NCI-H146 (cell line): ENCODE measurements at regions not wholly inside any gene's neighbourhood (a gene's known extent, or its start where the extent isn't known, plus 50 kb on each side); places are given as distances from the start of the nearest gene placed in this dataset.
"Not testable (repeated sequence)": the region's sequence is repeated elsewhere in the genome, so short reads cannot be mapped to it uniquely, and the experiment has no call there.

Source experiments
- DNase-seq: peaks from one replicate; lab custom pipeline; 2025; lab: John Stamatoyannopoulos, UW

- DNase-seq, result no peak
Observed at GRCh38 chr2:183807870-183808269, 683.6 kb downstream of the NUP35 start.

GRCh38 chr2:183809404-183809803 lies 685.2 kb downstream of the NUP35 start:
- DNase-seq, result no peak

- DNase-seq, result no peak
Observed at GRCh38 chr2:183811281-183811680, 687.0 kb downstream of the NUP35 start.

GRCh38 chr2:183812091-183812490 lies 687.8 kb downstream of the NUP35 start:
- no peak for DNase-seq

GRCh38 chr2:183825710-183826109 lies 701.5 kb downstream of the NUP35 start:
- DNase-seq, result no peak

- no peak for DNase-seq
Observed at GRCh38 chr2:183829931-183830330, 705.7 kb downstream of the NUP35 start.

- no peak for DNase-seq
Observed at GRCh38 chr2:183837157-183837556, 712.9 kb downstream of the NUP35 start.

- DNase-seq, result no peak
Observed at GRCh38 chr2:183838295-183838694, 714.1 kb downstream of the NUP35 start.

- no peak for DNase-seq
Observed at GRCh38 chr2:183840061-183840584, 715.9 kb downstream of the NUP35 start.

- DNase-seq, result not testable (repeated sequence)
Observed at GRCh38 chr2:183849826-183850225, 725.6 kb downstream of the NUP35 start.

GRCh38 chr2:183859129-183859528 lies 734.9 kb downstream of the NUP35 start:
- DNase-seq, result no peak

GRCh38 chr2:183866666-183867065 lies 731.7 kb upstream of the ZNF804A start:
- DNase-seq, result no peak

GRCh38 chr2:183867206-183867605 lies 731.1 kb upstream of the ZNF804A start:
- DNase-seq, result no peak

- DNase-seq, result no peak
Observed at GRCh38 chr2:183868153-183868552, 730.2 kb upstream of the ZNF804A start.

GRCh38 chr2:183868707-183869106 lies 729.6 kb upstream of the ZNF804A start:
- DNase-seq, result no peak

- DNase-seq, result no peak
Observed at GRCh38 chr2:183872131-183872530, 726.2 kb upstream of the ZNF804A start.

- no peak for DNase-seq
Observed at GRCh38 chr2:183881978-183882377, 716.4 kb upstream of the ZNF804A start.

- no peak for DNase-seq
Observed at GRCh38 chr2:183892315-183892941, 705.9 kb upstream of the ZNF804A start.

GRCh38 chr2:183898641-183899040 lies 699.7 kb upstream of the ZNF804A start:
- no peak for DNase-seq

GRCh38 chr2:183901931-183902330 lies 696.4 kb upstream of the ZNF804A start:
- no peak for DNase-seq

GRCh38 chr2:183903026-183903425 lies 695.3 kb upstream of the ZNF804A start:
- DNase-seq, result no peak

GRCh38 chr2:183916041-183916440 lies 682.3 kb upstream of the ZNF804A start:
- DNase-seq, result not testable (repeated sequence)

GRCh38 chr2:183919167-183919566 lies 679.2 kb upstream of the ZNF804A start:
- no peak for DNase-seq

- no peak for DNase-seq
Observed at GRCh38 chr2:183919926-183920325, 678.4 kb upstream of the ZNF804A start.
